ENCODE measurements at regions not wholly inside any gene's neighbourhood (a gene's known extent, or its start where the extent isn't known, plus 50 kb on each side); places are given as distances from the start of the nearest gene placed in this dataset.
"Not testable (repeated sequence)": the region's sequence is repeated elsewhere in the genome, so short reads cannot be mapped to it uniquely, and the experiment has no call there.

DNA sequence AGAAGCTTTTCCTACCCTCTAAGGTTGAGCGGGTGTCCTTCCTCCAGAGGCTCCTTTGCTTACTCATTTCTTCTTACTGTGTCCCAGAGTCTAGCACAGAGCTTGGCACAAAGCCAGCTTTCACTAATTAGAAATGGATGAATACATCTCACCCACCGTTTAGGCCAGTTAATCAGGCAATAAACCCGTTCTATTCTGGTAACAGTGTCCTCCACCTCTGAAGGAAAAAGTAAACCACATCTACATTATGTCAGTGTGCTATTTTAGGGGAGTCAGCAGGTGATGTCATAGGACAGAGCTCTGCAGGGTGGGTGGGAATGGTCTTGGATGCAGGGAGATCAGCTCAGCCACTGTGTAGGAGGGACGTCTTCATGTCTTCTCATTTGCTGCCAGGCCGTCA is 109.2 kb downstream of the OSTF1 start:
- DNase-seq (ENCODE audit: low read depth in 2 of 2) = peak in 1 of 2 donors; percentile 49

DNA sequence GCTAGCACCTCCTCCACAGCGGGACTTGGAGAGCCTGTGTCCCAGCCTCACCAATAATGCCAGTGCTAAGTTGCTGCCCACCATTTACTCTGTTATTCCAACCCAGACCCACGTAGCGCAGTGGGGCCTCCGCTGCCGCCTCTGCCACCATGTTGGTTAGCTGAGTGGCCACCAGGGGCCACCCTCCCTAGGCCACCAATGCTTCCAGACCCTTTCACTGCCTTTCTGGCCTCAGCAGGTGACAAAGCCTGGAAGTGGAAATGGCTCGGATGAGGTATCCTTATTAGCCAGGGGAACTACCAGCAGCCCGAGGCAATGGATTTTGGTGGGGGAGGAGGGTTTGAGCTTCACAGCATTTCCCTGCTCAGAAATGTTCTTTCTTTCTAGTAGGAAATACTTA is 110.1 kb downstream of the OSTF1 start:
- DNase-seq (ENCODE audit: low read depth in 2 of 2) = no peak

DNA sequence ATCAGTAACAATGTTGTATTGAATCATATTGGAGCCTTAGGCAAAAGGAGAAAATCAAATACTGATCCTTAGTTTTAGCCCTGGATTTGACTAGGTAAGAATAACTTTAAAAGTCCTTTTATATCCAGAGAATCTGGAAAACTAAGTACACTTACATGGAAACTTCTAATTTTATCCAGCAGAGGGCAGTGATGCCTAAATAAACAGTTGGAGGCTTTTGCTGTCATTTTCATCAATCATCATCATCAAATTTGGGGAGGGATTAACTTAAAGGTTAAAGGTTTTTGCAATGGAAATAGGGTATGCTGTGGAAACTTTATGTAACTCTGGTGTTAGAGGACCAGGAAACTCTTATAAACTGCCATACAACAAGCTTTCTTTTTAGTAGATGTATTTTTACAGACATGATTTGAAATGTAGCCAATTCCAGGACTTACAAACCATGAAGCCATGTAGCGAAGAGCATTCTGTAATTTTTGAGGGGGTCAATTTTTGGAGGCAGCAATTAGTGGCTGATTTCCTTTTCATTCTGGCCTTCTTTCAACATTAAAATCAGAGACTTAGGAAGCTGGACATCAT is 112.7 kb downstream of the OSTF1 start:
- peak; percentile 63 to 79 for DNase-seq (ENCODE audit: low read depth in 2 of 2)

DNA sequence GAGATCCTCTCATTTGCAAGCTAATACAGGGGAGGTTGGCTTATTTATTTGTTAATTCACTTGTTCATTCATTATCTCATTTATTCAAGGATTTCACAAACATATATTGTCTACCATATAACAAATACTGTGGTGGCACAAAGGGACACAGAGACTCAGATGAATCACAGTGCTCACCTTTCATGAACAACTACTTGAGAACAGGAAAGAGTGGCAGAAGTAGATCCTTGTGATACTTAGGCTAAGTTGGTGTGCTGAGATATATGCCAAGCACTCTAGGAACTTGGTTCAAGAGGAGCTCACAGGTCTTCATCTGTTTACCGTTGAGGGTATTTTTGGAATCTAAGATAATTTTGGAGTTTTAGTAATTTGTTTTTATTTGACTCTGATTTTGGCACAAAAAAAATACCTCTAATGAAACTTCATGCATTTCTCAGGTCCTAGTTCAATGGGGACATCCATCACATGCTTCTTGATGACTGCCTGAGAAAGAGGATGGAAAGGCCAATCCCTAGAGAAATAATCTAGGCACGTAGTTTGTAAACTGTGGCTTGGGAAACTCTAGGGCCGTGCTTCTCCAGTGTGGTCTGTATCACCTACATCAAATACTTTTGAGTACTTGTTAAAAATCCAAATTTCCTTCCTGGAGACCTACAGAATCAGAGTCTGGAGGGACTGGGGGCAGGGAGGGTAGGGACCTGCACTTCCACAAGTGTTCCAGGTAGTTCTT is 113.3 kb downstream of the OSTF1 start:
- no peak for DNase-seq (ENCODE audit: low read depth in 2 of 2)

DNA sequence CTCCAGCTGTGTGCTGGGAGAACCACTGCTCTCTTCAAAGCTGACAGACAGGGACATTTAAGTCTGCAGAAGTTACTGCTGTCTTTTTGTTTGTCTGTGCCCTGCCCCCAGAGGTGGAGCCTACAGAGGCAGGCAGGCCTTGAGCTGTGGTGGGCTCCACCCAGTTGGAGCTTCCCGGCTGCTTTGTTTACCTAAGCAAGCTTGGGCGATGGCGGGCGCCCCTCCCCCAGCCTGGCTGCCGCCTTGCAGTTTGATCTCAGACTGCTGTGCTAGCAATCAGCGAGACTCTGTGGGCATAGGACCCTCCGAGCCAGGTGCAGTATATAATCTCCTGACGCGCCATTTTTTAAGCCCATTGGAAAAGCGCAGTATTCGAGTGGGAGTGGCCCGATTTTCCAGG is 119.7 kb downstream of the OSTF1 start:
- not testable (repeated sequence) for DNase-seq (ENCODE audit: low read depth in 2 of 2)

DNA sequence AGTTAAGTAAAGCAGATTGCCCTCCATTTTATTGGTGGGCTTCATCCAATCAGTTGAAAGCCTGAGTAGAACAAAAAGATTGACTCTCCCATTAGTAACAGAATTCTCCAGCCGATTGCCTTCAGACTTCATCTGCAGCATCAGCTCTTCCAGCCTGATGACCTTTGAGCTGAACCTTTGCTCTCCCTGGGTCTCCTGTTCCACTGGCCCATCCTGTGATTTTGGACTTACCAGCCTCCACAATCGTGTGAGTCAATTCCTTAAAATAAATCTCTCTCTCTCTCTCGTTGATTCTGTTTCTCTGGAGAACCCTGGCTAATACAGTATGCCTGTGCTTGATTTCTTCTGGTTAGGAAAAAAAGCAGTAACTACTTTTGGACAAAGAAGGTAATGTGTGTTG is 121.9 kb downstream of the OSTF1 start:
- DNase-seq (ENCODE audit: low read depth in 2 of 2) = no peak

DNA sequence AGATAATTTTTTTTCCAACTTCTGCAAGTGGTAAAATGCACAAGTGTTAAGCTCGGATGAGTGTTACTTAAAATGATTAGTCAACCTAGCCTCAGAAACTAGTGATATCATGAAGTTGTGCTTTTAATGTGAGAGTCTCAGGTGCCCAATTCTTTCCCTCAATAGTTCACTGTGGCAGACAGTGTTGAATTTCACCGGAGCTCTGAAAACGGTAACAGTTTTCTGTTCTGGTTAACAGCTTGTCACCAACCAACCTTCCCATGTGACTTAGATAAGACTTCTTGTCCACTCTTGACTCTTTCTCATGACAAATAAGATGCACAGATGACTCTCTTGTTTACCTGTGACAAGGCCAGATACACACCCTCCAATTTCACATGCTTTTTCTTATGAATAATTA is 125.5 kb downstream of the OSTF1 start:
- DNase-seq (ENCODE audit: low read depth in 2 of 2) = no peak

DNA sequence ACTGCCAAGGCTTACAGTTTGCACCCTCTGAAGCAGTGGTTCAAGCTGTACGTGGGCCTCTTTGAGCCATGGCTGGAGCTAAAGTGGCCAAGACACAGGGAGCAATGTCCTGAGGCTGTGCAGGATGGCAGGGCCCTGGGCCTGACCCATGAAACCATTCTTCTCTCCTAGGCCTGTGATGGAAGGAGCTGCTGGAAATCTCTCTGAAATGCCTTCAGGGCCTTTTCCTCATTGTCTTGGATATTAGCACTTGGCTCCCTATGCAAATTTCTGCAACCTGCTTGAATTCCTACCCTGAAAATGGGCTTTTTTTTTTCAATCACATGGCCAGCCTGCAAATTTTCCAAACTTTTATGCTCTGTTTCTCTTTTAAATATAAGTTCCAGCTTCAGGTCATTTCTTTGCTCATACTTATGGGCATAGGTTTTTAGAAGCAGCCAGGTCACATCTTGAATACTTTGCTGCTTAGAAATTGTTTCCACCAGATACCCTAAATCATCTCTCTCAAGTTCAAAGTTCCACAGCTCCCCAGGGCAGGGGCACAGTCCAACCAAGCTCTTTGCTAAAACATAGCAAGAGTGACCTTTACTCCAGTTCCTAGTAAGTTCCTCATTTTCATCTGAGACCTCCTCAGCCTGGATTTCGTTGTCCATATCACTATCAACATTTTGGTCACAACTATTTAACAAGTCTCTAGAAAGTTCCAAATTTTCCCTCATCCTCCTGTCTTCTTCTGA is 138.3 kb downstream of the OSTF1 start:
- no peak for DNase-seq (ENCODE audit: low read depth in 2 of 2)

DNA sequence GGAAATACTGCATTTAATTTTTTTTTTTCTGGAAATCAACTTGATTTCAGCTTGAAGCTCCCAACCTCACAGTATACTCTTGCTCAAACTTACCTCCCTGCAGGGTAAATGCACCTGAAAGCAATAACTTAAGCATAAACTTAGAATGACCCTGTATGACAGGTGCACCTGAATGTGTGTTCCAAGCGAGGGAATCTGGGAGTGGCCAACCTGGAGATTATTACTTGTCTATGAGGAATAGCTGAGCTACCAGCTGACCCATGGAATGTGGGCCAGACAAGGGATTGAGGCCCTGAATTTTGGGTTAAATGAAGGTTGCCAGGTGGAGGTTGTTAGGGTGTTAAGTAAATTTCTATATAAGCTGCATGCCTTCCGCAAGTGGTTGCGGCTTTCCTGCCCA is 140.6 kb downstream of the OSTF1 start:
- DNase-seq (ENCODE audit: low read depth in 2 of 2) = no peak

DNA sequence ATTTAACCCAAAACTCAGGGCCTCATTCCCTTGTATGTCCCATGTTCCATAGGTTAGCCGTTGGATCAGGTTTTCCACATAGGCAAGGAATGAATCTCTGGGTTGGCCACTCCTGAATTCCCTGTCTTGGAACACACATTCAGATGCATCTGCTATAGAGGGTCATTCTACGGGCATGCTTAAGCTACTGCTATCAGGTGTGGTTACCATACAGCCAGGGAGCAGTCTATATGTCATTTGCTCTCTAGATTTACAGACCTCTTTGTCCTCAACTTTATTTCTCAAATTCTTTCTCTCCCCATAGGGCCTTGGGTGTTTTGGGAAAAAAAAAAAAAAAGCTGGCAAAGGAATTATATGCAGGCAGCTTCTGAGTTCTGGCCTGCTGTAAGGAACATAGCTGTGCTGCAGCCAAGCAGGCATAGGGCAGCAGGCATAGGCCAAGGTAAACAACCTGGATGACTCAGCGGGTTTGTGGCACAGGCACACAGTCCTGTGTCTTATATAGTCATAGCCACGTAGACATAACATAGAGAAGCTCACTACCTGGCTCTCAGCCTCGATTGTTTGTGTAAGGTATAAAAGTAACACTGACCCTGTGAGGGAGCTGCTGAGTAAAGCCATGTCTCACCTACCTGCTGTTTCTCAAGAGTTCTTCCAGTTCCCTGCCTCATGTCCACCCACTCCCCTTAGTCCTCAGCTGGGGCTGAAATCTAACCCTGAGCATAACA is 141.5 kb downstream of the OSTF1 start:
- peak in 1 of 2 donors; percentile 65 for DNase-seq (ENCODE audit: low read depth in 2 of 2)

DNA sequence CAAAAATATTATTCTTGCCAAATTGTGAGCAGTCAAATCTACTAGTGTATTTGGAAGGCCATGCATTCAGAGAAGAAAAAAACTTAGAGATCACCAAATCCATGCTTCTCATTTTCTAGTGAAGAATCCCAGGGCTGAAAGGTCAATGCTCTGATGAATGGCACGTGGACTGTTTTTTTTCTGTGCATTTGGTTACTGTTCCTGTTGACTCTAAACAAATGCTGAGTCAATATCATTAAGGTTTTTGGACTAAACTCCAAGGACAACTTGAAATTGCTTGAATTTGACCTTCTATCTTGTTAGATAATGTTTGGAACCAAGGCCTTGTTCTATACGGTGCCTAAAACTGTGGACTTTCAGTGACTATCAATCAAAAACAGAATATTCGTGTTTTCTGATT is 142.2 kb downstream of the OSTF1 start:
- no peak for DNase-seq (ENCODE audit: low read depth in 2 of 2)

DNA sequence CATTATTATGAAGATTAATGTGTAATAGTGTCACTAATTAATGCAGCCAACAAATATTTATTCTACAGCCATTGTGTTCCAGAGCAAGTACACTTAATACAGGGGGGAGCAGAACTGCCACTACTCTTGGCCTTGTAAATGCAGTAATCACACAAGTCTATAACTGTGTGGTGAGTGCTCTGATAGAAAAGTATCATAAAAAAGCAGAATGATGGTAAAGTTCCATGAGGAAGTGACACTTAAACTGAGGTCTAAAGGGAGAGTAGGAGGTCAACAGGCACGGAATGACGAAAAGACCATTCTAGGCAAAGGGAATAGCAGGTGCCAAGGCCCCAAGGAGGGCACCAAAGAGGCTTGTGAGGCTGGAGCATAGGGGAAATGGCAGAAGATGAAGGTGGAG is 142.9 kb downstream of the OSTF1 start:
- no peak for DNase-seq (ENCODE audit: low read depth in 2 of 2)

DNA sequence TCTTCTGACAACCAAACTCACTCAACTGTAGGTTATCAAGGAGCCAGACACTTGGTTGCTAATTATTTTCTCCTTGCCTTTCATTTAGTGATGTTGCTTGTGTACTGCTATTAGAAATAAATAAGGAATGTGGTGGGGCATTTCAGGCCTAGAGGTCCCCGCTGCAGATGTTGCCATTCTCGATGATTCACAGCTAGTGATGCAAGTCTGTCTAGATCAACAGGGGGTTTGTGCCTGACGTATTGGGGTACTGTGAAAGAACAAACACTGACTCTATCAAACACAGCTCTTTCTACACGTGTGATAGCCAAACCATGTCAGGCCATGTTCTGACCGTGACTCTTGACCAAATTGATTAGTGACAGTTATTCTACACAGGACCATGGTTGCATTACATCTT is 144.7 kb downstream of the OSTF1 start:
- no peak for DNase-seq (ENCODE audit: low read depth in 2 of 2)

DNA sequence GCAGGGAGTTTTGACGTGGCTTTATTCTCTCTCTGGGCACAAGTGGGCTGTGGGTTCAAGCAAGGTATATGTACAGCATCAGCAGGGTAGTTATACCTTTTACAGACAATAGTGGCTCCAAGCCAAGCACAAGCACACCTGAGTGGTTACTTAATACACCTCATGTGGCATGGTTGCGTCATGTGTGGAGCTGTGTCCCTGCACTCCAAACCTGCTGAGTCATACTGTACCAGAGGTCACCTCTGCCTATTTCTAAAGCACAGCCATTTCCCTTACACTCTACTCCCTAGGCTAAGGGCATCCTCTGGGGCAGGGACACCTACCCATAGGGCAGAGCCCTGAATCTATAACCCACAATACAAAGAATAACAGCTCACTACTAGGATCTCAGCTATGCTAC is 147.3 kb downstream of the OSTF1 start:
- peak in 1 of 2 donors; percentile 23 for DNase-seq (ENCODE audit: low read depth in 2 of 2)

DNA sequence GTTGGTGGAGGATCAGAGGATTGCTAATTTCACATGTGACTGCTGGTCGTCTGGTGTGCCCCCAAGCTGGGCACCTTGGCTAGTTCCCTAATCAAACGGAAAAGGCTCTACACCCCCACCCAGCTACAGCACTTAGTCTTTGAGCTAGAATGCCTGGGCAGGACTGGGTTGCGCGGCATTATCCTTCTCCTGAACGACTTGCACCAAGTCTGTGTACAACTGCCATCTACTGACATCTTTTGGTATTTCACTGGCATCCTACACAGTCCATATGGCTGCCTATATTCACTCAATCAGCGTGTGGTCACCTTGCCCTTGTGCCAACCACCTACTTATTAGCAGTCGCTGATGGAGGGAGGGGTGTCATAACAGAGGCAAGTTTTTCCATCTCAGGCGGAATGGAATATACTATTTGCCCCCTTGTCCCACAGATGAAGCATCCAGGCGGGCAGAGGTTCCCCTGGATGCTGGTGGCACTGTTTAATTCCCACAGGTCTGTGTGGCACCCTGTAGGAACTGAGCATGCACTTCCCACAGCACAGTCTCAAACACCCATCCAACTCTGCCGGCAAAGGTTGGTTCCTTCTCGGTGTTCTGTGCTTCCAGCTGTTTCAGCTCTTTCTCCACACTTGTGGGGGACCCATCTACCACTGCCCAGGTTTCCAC is 150.1 kb downstream of the OSTF1 start:
- DNase-seq (ENCODE audit: low read depth in 2 of 2) = peak; percentile 76 to 85

DNA sequence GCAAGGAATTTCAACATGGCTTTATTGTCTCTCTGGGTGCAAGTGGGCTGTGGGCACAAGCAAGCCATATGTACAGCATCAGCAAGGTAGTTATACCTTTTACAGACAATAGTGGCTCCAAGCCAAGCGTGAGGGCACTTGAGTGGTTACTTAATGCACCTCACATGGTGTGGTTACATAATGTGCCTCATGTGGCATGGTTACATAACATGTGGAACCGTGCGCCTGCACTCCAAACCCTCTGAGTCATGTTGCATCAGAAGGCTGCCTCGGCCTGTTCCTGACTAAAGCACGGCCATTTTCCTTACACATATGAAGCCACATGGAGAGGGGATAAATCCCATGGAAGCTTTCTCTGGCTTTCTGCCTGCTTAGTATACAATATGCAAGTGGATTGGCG is 150.9 kb downstream of the OSTF1 start:
- DNase-seq (ENCODE audit: low read depth in 2 of 2) = peak; percentile 46 to 55

DNA sequence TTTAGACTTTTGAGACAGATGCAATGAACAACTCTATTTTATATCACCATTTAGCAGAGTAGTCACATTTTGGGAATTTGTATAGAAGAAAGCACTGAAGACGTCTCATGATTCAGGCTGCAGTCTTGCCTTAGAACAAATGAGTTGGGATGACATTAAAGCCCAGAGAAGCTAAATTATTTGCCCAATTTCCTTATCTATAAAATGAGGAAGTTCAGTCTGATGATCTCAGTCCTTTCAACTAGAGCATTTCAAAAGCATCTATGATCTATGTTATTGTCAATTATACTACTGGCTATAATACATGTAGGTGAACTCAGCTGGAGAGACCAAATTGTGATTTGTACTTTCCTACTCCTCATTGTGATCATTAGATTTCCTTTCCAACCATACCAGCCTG is 154.1 kb downstream of the OSTF1 start:
- no peak for DNase-seq (ENCODE audit: low read depth in 2 of 2)

DNA sequence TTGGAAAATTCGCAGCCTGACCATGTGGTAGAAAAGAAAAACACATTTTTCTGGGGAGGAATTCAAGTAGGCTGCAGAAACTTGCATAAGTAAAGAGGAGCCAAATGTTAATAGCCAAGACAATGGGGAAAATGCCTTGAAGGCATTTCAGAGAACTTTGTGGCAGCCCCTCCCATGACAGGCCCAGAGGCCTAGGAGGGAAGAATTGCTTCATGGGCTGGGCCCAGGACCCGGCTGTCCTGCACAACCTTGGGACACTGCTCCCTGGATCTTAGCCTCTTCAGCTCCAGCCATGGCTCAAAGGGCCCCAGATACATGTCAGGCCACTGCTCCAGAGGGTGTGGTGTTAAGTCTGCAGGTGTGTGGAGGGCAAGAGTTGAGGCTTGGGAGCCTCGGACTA is 158.6 kb downstream of the OSTF1 start:
- DNase-seq (ENCODE audit: low read depth in 2 of 2) = no peak

DNA sequence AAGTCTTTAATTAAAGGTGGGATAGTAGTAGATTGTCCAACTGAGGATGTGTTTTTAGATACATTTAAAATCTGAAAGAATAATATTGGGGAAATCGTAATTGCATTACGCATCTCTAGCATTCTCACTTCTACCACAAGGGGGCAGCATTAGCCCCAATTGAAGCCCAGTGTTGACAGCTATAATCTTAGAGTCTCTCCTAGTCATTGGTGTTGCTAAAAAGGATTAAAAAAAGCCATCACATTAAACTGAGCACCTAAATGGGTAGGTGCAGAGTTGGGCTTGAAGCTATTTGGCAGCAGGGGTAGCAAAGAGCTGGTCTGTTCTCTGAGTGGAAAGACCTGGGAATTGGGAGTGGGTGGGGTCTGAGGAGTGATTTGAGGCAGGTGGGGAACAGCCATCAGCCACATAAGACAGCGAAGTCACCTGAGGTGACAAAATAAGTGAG is 177.2 kb downstream of the OSTF1 start:
- peak; percentile 49 to 55 for DNase-seq (ENCODE audit: low read depth in 2 of 2)

DNA sequence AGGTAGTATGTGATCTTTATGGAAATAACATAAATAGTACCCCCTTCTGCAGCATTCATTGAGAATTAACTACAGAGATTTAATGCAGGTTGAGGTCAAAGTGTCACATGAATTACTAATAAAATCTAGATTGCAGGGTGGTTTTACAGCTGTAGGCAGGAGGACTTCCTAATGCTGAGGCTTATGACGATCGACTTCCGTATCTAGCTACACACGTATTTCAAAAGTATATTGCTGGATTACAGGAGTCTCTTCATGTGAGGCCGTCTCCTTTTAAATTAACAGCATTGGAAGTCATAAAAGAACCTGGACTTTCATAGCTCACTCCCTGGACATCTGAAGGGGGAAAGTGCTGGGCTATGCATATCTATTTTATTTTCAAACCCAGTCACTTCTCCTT is 180.9 kb downstream of the OSTF1 start:
- DNase-seq (ENCODE audit: low read depth in 2 of 2) = no peak

DNA sequence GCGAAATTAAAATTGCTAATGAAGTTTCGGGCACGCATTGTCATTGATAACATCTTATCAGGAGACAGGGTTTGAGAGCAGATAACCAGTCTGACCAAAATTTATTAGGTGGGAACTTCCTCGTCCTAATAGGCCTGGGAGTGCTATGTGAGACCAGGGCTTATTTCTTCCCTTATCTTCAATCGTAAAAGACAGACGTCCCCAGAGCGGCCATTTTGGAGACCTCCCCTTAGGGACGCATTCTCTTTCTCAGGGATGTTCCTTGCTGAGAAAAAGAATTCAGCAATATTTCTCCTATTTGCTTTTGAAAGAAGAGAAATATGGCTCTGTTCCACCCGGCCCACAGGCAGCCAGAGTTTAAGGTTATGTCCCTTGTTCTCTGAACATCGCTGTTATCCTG is 184.7 kb downstream of the OSTF1 start:
- DNase-seq (ENCODE audit: low read depth in 2 of 2) = not testable (repeated sequence)

DNA sequence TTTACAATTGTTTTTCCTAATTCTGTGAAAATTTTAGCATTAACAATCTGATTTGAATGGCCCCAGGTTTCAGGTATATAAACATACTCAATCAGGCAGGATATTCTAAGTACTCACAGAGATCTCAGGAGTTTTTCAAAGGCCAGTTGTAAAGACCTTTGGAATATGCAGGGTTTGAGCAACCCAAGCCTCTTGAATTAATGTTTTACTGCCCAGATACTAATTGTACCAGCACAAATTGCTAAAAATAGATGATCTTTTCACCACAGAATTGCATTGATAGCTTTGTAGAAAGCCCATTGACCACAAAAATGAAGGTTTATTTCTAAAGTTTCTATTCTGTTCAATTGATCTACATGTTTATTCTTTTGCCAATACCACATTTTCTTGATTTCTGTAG is 186.5 kb downstream of the OSTF1 start:
- DNase-seq (ENCODE audit: low read depth in 2 of 2) = no peak

Data from lung microvascular endothelial cell (primary cell).